NCI-H2227 (cell line): ENCODE measurements at regions not wholly inside any gene's neighbourhood (a gene's known extent, or its start where the extent isn't known, plus 50 kb on each side); places are given as distances from the start of the nearest gene placed in this dataset.

Source experiments
- DNase-seq: peaks from one replicate; lab custom pipeline; 2025; ENCODE audit not compliant: unreplicated experiment; lab: John Stamatoyannopoulos, UW

- no peak for DNase-seq
Observed at GRCh38 chr6:126285871-126286365, 54.0 kb upstream of the CENPW start.
